Stimulated activated CD4-positive, alpha-beta T cell treated with anti-CD3 and anti-CD28 coated beads, Interleukin-15, amount 100 ng/mL, for 48 hours (primary cell): ENCODE measurements at regions not wholly inside any gene's neighbourhood (a gene's known extent, or its start where the extent isn't known, plus 50 kb on each side); places are given as distances from the start of the nearest gene placed in this dataset.
"Not testable (repeated sequence)": the region's sequence is repeated elsewhere in the genome, so short reads cannot be mapped to it uniquely, and the experiment has no call there.

ENCODE experiments used
- DNase-seq, 2 donors: peaks; one replicate each; pipeline ENCODE4 v3.0.0-alpha.2; 2020; ENCODE audit warnings: low read depth in 2 of 2

- no peak for DNase-seq
Observed at GRCh38 chr1:238652346-238652968, 733.9 kb upstream of the CHRM3 start.

GRCh38 chr1:238649200-238649599, 737.2 kb upstream of the CHRM3 start:
- no peak for DNase-seq

- no peak for DNase-seq
Observed at GRCh38 chr1:238648751-238649150, 737.6 kb upstream of the CHRM3 start.

GRCh38 chr1:238648296-238648695, 738.1 kb upstream of the CHRM3 start:
- no peak for DNase-seq

- DNase-seq = no peak
Observed at GRCh38 chr1:238647877-238648276, 738.5 kb upstream of the CHRM3 start.

GRCh38 chr1:238642231-238642630, 744.1 kb upstream of the CHRM3 start:
- no peak for DNase-seq

GRCh38 chr1:238639861-238640260, 746.5 kb upstream of the CHRM3 start:
- no peak for DNase-seq

- DNase-seq = no peak
Observed at GRCh38 chr1:238628110-238628509, 737.4 kb upstream of the ZP4 start.

GRCh38 chr1:238624776-238625175, 734.1 kb upstream of the ZP4 start:
- no peak for DNase-seq

GRCh38 chr1:238621405-238621804, 730.7 kb upstream of the ZP4 start:
- no peak for DNase-seq

- no peak for DNase-seq
Observed at GRCh38 chr1:238619652-238620051, 728.9 kb upstream of the ZP4 start.

- DNase-seq = no peak
Observed at GRCh38 chr1:238611406-238611805, 720.7 kb upstream of the ZP4 start.

- no peak for DNase-seq
Observed at GRCh38 chr1:238608144-238608543, 717.4 kb upstream of the ZP4 start.

- no peak for DNase-seq
Observed at GRCh38 chr1:238606896-238607295, 716.2 kb upstream of the ZP4 start.

- no peak for DNase-seq
Observed at GRCh38 chr1:238606457-238606856, 715.7 kb upstream of the ZP4 start.

GRCh38 chr1:238604357-238604756, 713.6 kb upstream of the ZP4 start:
- DNase-seq = no peak

- not testable (repeated sequence) for DNase-seq
Observed at GRCh38 chr1:238601604-238602003, 710.9 kb upstream of the ZP4 start.

- no peak for DNase-seq
Observed at GRCh38 chr1:238596703-238597102, 706.0 kb upstream of the ZP4 start.

- DNase-seq = no peak
Observed at GRCh38 chr1:238592621-238593020, 701.9 kb upstream of the ZP4 start.

- DNase-seq = no peak
Observed at GRCh38 chr1:238589843-238590435, 699.2 kb upstream of the ZP4 start.

GRCh38 chr1:238582816-238583215, 692.1 kb upstream of the ZP4 start:
- DNase-seq = no peak

- DNase-seq = no peak
Observed at GRCh38 chr1:238581332-238581731, 690.6 kb upstream of the ZP4 start.

GRCh38 chr1:238568735-238569134, 678.0 kb upstream of the ZP4 start:
- no peak for DNase-seq

- DNase-seq = no peak
Observed at GRCh38 chr1:238562341-238562740, 671.6 kb upstream of the ZP4 start.
